Hepatocyte (in vitro differentiated cells): ENCODE measurements at regions not wholly inside any gene's neighbourhood (a gene's known extent, or its start where the extent isn't known, plus 50 kb on each side); places are given as distances from the start of the nearest gene placed in this dataset.
"Not testable (repeated sequence)": the region's sequence is repeated elsewhere in the genome, so short reads cannot be mapped to it uniquely, and the experiment has no call there.

Source experiments
- DNase-seq: peaks from one replicate; pipeline ENCODE4 v3.0.0-alpha.2; 2016; ENCODE audit warnings: low spot score
- H2AFZ ChIP-seq: fragments of 200-600 bp; sonication (generic); 2 replicates; pipeline ENCODE4 v1.6.0; 2016; ENCODE audit warnings: antibody characterized with exemption, mild to moderate bottlenecking
- H3K27ac ChIP-seq: fragments of 200-600 bp; sonication (generic); 2 replicates; pipeline ENCODE4 v1.5.1; 2016; ENCODE audit warnings: mild to moderate bottlenecking
- H3K27me3 ChIP-seq: fragments of 200-600 bp; sonication (generic); 2 replicates; pipeline ENCODE4 v1.6.1; 2016
- H3K36me3 ChIP-seq: fragments of 200-600 bp; sonication (generic); replicated peaks from 2 replicates; pipeline ENCODE4 v1.5.1; 2016; ENCODE audit warnings: low read depth; ENCODE audit not compliant: insufficient read depth
- H3K4me1 ChIP-seq: fragments of 200-600 bp; sonication (generic); 2 replicates; pipeline ENCODE4 v1.5.1; 2016; ENCODE audit warnings: mild to moderate bottlenecking, moderate library complexity; ENCODE audit not compliant: insufficient read depth
- H3K4me2 ChIP-seq: fragments of 200-600 bp; sonication (generic); 2 replicates; pipeline ENCODE4 v1.6.0; 2016
- H3K4me3 ChIP-seq: fragments of 200-600 bp; sonication (generic); 2 replicates; pipeline ENCODE4 v1.5.1; 2016; ENCODE audit warnings: mild to moderate bottlenecking
- H3K79me2 ChIP-seq: fragments of 200-600 bp; sonication (generic); 2 replicates; pipeline ENCODE4 v1.6.0; 2017; ENCODE audit warnings: mild to moderate bottlenecking
- H3K9me2 ChIP-seq: fragments of 200-600 bp; sonication (generic); replicated peaks from 2 replicates; pipeline ENCODE4 v1.6.0; 2017; ENCODE audit warnings: mild to moderate bottlenecking; ENCODE audit not compliant: insufficient read depth
- H3K9me3 ChIP-seq: fragments of 200-600 bp; sonication (generic); 2 replicates; pipeline ENCODE4 v1.5.1; 2016; ENCODE audit warnings: low read depth, mild to moderate bottlenecking
- H4K20me1 ChIP-seq: fragments of 200-600 bp; sonication (generic); 2 replicates; pipeline ENCODE4 v1.6.0; 2016; ENCODE audit warnings: mild to moderate bottlenecking; ENCODE audit not compliant: insufficient read depth, poor library complexity, severe bottlenecking
- EZH2 ChIP-seq: fragments of 200-600 bp; sonication (generic); IDR thresholded peaks from 2 replicates; pipeline ENCODE4 v1.6.1; 2016; ENCODE audit warnings: antibody characterized with exemption, mild to moderate bottlenecking, borderline replicate concordance
- EZH2phosphoT487 ChIP-seq: fragments of 200-600 bp; sonication (generic); IDR thresholded peaks from one replicate; pipeline ENCODE4 v1.6.1; 2018; ENCODE audit warnings: antibody characterized with exemption, mild to moderate bottlenecking, low read depth, moderate library complexity; ENCODE audit not compliant: unreplicated experiment, severe bottlenecking
- WGBS: methylation state at CpG from one replicate; pipeline ENCODE4 v1.1.6; 2016; ENCODE audit warnings: low lambda C conversion rate; ENCODE audit errors: missing lambda C conversion rate; 5-methylcytosine and 5-hydroxymethylcytosine counted together
- TF ChIP-seq, protein P1 (sequence below): fragments of 200-600 bp; sonication (generic); IDR thresholded peaks from 2 replicates; pipeline ENCODE4 v1.5.1; 2016; ENCODE audit warnings: antibody characterized with exemption, mild to moderate bottlenecking; ENCODE audit not compliant: poor library complexity

DNA sequence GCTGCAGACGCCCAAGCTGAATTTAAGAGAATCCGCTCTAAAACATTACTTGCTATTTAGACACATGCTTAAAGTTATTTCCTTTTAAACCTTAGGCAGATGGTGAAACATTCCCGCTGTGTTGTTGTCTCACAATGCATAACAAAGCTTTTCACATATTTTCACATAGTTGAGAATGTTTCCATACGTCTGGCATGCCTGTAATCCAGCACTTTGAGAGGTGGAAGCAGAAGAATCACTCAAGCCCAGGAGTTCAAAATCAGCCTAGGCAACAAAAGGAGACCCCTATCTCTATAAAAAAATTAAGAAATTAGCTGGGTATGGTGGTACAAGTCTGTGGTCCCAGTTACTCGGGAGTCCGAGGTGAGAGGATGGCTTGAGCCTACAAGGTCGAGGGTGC lies 2663.0 kb upstream of the DEFB115 start:
- H3K36me3 ChIP-seq, H2AFZ ChIP-seq: not testable (repeated sequence)
- 72% methylated on average over 6 of the region's 7 CpGs for WGBS

DNA sequence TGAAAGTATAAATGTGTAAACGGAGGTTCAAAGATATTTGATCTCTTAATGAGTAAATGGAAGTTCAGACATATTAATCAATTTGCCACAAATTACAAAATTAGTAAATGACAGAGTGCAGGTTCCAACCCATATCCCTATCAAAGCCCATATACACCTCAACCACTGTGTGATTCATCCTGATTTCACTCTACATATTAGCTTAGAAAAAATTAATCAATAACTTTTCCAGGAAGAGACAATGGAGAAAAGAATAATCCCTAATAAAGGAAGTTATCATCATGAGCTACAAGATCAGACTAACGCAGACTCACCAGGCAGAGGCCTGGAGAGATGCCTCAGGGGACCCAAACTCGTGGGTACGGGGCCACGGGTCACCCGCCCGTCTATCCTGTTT lies 2655.5 kb upstream of the DEFB115 start:
- H3K4me3 ChIP-seq, H3K9me2 ChIP-seq, H3K4me2 ChIP-seq, H3K4me1 ChIP-seq, H3K27me3 ChIP-seq, H4K20me1 ChIP-seq, H3K36me3 ChIP-seq, H3K27ac ChIP-seq, H2AFZ ChIP-seq, DNase-seq, H3K9me3 ChIP-seq, H3K79me2 ChIP-seq: not testable (repeated sequence)
- 84% methylated on average over 7 of the region's 7 CpGs for WGBS

More for the DNA sequence above, 2663.0 kb upstream of the DEFB115 start:
- not testable (repeated sequence) for H3K79me2 ChIP-seq, H3K27ac ChIP-seq, H3K9me2 ChIP-seq, H3K4me1 ChIP-seq, H3K4me2 ChIP-seq, H3K27me3 ChIP-seq, H3K4me3 ChIP-seq, DNase-seq, H3K9me3 ChIP-seq, H4K20me1 ChIP-seq

DNA sequence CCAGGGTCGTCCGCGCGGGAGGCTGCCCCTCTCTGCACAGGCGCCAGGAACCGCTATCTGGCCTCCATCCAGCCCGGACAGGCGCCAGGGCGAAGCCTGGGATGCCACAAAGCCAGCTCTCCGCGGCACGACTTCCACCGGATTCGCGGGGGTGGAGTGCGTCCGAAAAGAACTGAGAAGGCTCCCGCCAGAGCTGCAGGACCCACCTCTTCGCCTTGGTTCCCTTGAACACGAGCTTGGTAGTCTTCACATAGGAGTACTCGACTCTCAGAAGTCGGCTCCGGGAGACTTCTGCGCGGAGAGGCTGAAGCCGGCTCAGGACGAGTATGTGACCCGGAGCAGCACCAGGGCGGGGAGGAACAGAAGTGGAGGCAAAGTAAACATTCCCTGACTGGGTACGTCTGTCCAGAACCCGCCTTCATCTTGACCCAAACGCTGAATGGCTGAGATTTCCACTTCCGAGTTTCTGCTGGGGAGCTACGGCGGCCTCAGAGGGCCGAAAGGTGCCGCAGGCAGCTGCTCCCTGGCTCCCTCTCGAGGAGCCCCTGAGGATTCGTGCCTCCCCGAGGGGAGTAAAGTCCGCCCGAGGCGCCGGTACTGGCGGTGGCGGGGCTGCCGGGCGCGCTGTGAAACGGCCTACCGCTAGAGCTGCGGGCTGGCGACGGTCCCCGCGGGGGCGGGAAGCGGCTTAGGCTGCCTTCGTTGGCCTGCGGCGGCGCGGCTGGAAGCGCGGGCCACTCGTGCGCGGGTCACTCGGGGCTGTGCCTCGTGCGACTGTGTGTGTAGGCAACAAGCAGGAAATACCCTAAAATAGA lies 2654.9 kb upstream of the DEFB115 start:
- not testable (repeated sequence) for H3K9me2 ChIP-seq, H3K27ac ChIP-seq, H3K9me3 ChIP-seq, H4K20me1 ChIP-seq, DNase-seq, H3K4me1 ChIP-seq, H3K27me3 ChIP-seq, H3K79me2 ChIP-seq, H3K4me2 ChIP-seq, H2AFZ ChIP-seq, H3K36me3 ChIP-seq, H3K4me3 ChIP-seq
- 92% methylated on average over 69 of the region's 71 CpGs for WGBS

DNA sequence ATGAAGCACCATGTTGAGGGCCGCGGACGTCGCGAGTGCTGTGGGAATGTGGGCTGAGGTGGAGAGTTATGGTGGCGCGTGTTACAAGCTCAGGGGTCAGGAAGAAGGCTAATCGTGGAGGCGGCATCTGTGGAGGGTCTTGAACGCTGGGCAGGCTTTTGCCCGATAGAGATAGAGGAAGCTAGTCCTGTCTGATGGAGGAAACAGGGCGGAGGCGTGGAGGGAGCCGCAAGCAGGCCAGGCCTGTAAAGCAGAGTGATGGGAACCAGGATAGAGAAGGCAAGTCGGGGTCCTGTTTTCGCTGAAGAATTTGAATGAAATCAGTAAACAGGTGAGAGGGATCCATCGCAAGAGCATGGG lies 2654.3 kb upstream of the DEFB115 start:
- not testable (repeated sequence) for H3K4me1 ChIP-seq, H3K9me3 ChIP-seq, H3K9me2 ChIP-seq, H2AFZ ChIP-seq, H3K4me3 ChIP-seq, DNase-seq, H3K27ac ChIP-seq, H3K27me3 ChIP-seq, H3K4me2 ChIP-seq, H4K20me1 ChIP-seq, H3K79me2 ChIP-seq, H3K36me3 ChIP-seq
- WGBS: 96% methylated on average over 17 of the region's 17 CpGs

DNA sequence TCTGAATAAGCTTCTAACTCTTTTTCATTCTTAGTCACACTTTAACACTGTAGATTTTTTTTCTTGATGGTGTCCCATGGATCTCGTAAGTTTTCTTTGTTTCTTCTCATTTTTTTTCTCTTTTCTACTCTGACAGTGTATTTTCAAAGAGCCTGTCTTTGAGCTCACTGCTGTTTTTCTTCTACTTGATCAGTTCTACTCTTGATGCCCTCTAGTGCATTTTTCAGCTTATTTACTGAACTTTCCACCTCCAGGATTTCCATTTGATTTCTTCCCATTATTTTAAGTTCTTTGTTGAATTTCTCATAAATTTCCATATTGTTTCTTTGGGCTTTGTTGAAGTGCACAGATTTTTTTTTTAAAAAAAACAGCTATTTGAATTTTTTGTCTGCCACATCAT lies 2641.1 kb upstream of the DEFB115 start:
- H3K9me2 ChIP-seq: no peaks in the 10 kb centered on the region
- no peak overlapping the region for H3K27ac ChIP-seq
- no peak overlapping the region for H3K4me3 ChIP-seq
- H3K9me3 ChIP-seq: peaks cover 8% of the 10 kb centered on the region
- TF ChIP-seq EZH2 (no peak), EZH2phosphoT487 (no peak)
- TF ChIP-seq, protein P1, sequence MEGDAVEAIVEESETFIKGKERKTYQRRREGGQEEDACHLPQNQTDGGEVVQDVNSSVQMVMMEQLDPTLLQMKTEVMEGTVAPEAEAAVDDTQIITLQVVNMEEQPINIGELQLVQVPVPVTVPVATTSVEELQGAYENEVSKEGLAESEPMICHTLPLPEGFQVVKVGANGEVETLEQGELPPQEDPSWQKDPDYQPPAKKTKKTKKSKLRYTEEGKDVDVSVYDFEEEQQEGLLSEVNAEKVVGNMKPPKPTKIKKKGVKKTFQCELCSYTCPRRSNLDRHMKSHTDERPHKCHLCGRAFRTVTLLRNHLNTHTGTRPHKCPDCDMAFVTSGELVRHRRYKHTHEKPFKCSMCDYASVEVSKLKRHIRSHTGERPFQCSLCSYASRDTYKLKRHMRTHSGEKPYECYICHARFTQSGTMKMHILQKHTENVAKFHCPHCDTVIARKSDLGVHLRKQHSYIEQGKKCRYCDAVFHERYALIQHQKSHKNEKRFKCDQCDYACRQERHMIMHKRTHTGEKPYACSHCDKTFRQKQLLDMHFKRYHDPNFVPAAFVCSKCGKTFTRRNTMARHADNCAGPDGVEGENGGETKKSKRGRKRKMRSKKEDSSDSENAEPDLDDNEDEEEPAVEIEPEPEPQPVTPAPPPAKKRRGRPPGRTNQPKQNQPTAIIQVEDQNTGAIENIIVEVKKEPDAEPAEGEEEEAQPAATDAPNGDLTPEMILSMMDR: no peak
- H3K4me2 ChIP-seq: no peak overlapping the region
- WGBS: 53% methylated on average over 1 of the region's 1 CpG
- no peak for DNase-seq
- no peaks in the 10 kb centered on the region for H3K79me2 ChIP-seq
- H4K20me1 ChIP-seq: no peaks in the 10 kb centered on the region
- H2AFZ ChIP-seq: no peak overlapping the region
- H3K36me3 ChIP-seq: no peaks in the 10 kb centered on the region
- H3K4me1 ChIP-seq: no peaks in the 10 kb centered on the region
- H3K27me3 ChIP-seq: no peaks in the 10 kb centered on the region

DNA sequence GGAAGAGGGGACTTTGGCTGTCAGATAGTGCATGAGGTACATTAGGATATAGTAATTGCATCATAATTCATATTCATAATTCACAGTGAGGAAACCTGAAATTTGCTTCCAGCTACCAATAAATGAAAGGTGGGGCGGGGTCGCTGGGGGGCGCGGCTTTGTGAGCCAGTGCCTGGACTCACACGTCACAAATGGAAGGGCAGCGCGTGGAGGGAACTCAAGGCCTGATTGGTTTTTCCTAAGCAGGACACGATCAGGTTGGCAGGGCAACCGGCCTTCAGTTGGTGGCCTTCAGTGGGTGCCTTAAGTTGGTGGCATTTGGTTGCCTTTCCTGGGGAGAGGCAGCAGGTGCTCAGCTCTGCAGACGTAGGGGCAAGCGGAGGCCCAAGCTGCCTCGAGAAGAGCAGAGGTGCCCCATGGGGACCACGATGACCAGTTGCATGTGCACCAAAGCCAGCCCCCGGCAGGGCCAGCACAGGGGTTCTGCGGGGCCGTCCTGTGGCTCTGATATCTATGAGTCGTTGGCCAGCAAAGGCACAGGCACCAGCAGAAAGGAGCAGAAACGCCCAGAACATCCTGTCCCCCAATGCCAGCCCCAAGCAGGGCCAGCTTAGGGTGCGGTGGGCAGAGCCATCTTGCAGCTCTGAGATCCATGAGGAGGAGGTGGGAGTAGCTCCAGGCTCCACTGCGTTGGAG lies 2637.4 kb upstream of the DEFB115 start:
- not testable (repeated sequence) for H3K79me2 ChIP-seq, H2AFZ ChIP-seq, H3K27ac ChIP-seq, H3K4me3 ChIP-seq, DNase-seq, H3K9me3 ChIP-seq, H4K20me1 ChIP-seq, H3K4me2 ChIP-seq, H3K27me3 ChIP-seq, H3K4me1 ChIP-seq, H3K36me3 ChIP-seq, H3K9me2 ChIP-seq
- WGBS: 75% methylated on average over 20 of the region's 20 CpGs

DNA sequence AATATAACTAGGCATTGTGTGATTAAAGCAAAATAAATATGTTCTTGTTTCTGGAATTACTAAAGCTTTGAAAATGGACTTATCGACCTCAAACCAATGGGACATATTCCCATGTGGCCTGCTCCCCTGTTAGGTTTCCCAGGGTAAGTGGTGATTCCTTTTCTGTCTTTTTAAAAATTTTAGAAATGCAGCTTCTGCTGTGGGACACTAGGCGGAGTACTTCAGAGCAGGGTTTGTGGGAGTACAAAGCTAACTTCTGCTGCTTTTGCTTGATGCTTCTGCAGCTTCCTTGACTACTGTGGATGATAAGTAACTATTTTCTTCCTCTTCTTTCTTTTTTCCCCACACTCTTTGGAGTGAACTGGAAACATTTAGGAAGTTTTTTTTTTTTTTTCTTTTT lies 2632.4 kb upstream of the DEFB115 start:
- H3K4me1 ChIP-seq, H3K4me3 ChIP-seq, H2AFZ ChIP-seq, H3K9me3 ChIP-seq, H3K9me2 ChIP-seq, DNase-seq, H3K79me2 ChIP-seq, H3K36me3 ChIP-seq, H3K27me3 ChIP-seq, H3K27ac ChIP-seq, H4K20me1 ChIP-seq, H3K4me2 ChIP-seq: not testable (repeated sequence)
- WGBS: 30% methylated on average over 2 of the region's 2 CpGs

DNA sequence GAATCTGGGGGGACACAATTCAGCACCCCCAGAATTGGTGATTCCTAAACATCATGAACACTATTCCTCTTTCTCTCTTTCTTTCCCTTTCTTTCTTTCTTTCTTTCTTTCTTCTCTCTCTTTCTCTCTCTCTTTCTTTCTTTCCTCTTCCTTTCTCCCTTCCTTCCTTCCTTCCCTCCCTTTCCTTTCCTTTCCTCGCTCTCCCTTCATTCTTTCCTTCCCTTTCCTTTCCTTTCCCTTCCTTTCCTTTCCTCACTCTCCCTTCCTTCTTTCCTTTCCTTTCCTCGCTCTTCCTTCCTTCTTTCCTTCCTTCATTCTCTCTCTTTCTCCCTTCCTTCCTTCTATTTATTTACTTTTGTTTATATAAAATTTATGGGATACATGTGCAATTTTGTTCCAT lies 2616.6 kb upstream of the DEFB115 start:
- H4K20me1 ChIP-seq, H3K27ac ChIP-seq, H3K36me3 ChIP-seq, H3K9me3 ChIP-seq, H3K4me1 ChIP-seq, H3K79me2 ChIP-seq, DNase-seq, H3K27me3 ChIP-seq, H3K9me2 ChIP-seq, H3K4me2 ChIP-seq, H3K4me3 ChIP-seq, H2AFZ ChIP-seq: not testable (repeated sequence)
- WGBS: 70% methylated on average over 2 of the region's 2 CpGs
